NCI-H524 (cell line): ENCODE measurements at regions not wholly inside any gene's neighbourhood (a gene's known extent, or its start where the extent isn't known, plus 50 kb on each side); places are given as distances from the start of the nearest gene placed in this dataset.
"Not testable (repeated sequence)": the region's sequence is repeated elsewhere in the genome, so short reads cannot be mapped to it uniquely, and the experiment has no call there.

Experiments
- DNase-seq, 2 experiments: peaks; one replicate each; lab custom pipeline; 2025; lab: John Stamatoyannopoulos, UW

DNA sequence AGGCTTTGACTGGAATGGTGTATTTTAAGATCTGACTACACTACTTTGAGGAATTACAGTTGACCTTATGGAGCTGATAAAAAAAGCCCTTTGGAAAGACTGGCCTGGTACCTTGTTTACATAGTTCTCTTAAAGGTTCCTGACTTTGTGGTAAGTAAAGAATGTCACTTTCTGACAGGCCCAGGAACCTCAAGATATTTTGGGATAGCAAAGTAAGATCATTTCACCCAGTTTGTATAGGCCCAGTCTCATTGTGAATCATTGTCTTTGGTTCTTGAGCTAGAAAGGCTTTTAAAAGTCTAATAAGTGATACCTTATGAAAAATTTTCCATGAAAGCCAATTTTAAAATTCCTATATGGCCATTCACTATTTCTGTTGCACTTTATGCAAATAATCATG is 316.3 kb upstream of the LRRTM4 start:
- no peak for DNase-seq

DNA sequence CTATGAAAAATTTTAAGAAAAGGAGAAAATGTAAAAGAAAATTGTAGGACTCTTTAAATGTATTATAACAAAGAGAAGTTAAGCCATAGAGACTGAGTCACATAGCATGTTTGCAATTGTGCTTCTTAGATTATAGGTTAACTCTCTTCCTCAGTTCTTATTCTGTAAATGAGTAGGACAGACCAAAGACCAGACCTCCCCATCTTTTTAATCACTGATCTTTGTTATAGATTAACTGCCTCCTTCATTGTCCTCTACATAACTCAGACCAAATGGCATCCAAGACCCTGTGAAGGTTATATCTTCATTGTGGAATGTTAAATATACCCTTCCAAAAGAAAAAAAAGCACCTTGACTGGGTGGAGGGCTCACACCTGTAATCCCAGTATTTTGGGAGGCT is 316.9 kb upstream of the LRRTM4 start:
- no peak for DNase-seq

DNA sequence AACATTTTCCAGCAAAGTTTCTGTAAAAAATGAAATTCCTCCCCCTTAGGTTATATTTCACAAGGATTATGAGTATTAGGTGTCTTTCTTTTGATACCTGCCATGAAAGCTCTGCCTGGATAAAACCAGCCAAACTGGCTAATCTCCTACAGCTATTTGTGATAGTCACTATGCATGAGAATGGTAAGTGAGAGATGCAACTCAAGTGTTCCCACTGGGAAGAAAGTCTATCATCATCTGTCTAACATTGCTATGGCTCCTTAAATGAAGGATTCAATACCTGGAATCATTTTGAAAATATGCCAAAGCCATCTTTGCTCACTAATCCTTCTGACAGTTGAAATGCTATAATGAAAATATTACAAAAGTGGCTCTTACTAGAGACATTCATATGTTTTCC is 339.9 kb upstream of the LRRTM4 start:
- peak in 1 of 2 experiments; percentile 10 for DNase-seq

DNA sequence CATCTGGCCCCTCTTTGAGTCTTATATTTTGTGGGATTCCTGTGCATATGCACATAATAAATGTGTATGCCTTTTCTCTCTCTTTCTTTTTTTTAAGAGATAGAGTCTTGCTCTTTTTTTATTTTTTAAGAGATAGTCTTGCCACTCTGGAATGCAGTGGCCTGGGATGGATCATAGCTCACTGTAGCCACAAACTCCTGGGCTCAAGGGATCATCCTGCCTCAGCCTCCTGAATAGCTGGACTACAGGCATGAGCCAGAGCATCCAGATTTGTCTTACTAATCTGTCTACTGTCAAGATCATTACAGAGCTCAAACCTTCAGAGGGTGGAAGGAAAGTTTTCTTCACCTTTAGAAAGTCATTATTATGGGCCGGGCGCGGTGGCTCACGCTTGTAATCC is 342.2 kb upstream of the LRRTM4 start:
- no peak for DNase-seq

DNA sequence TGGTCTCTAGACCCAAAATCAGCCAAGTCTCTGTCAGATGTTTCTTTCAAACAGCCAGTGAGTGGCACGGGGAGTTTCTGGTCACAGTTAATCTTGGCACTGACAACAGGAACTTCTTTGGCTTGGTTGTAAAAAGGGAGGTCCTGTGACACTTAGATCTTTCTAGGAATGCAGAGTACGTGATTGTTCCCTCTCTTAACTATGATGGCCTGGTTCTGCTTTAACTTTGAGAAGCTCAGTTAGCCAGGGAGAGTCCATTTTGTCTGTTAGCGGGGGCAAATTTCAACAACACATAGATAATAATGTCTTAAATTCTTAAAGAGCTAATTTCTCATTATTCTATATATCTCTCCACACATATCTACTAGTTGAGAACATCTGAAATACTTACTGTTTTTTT is 344.5 kb upstream of the LRRTM4 start:
- DNase-seq, result no peak

DNA sequence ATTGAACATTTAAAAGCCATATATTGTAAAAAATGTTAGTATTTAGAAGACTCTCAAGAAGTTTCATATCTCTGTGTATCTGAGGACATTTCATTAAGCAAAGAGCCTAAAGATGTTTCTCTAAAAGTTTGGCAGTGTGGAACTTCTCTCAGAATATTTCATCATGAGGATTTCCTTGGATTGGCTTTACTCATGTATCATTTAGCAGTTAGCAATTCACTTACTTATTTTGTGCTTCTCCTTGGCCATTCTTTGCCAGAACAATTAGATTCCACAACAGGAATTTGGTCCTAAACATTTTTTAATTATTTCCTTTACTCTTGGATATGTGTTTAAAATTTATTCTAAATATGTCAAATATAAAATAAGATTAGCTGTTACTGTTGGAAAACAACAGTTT is 345.0 kb upstream of the LRRTM4 start:
- DNase-seq, result no peak

DNA sequence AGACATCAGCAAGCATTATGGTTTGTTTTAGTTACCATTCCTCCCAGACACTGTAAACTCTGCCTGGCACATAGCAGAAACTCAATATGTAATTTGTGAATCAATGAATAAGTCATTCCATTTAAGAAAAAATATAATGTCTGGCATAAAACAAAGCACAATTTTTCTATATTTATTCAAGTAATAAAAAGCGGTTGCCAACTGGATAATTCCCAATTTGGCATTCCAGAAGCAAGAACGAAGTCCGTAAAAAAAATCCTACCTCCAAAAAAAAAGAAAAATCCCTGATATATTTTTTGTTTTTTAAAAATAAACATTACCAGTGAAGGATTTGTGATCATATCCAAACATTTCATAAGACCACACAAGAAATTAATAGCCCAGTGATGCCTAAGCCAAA is 351.3 kb upstream of the LRRTM4 start:
- DNase-seq, result no peak

DNA sequence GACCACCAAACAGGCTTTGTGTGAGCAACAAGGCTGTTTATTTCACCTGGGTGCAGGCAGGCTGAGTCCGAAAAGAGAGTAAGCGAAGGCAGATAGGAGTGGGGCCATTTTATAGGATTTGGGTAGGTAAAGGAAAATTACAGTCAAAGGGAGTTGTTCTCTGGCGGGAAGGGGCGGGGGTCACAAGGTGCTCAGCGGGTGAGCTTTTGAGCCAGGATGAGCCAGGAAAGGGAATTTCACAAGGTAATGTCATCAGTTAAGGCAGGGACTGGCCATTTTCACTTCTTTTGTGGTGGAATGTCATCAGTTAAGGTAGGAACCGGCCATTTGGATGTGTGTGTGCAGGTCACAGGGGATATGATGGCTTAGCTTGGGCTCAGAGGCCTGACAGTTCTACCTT is 378.0 kb upstream of the LRRTM4 start:
- DNase-seq, result not testable (repeated sequence)

DNA sequence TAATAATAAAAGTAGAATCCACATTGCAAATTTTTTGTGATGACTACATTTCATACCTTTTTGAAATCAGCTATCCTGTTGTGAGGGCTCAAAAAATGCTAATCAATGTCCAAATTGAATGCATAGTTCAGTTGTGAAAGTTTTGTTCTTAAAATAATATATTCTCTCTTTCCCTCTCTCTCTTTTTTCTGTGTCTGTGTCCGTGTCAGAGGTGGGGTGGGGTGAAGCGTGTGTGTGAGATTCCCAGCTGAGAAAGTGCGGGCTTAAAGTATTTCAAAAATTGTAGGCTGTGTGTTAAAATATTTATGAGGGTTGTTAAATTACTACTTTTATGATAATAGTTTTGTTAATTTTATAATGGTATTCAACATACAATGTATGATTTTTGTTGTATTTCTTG is 388.0 kb upstream of the LRRTM4 start:
- DNase-seq, result no peak

DNA sequence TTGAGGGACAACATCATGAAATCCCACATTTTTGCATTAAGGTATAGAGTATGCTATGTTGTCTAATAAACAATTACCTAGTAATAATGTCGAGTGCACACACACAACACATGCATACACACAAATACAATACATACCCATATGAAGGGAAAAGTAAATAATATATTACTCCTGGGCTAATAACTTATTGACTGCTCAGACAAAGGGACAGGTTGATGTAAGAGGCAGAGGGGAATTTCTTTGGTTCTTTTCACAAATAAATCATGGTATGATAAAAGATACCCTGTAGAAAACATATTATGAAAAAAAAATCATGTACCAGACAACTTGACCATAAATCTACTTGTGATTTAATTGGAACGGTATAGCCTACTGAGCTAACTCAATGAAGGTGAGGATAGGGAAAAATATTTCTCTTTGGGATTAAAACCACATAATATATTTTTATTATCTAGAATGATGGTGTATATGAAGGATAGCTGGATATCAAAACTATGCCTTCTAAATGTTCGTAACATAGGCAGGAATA is 398.7 kb upstream of the LRRTM4 start:
- DNase-seq, result no peak

DNA sequence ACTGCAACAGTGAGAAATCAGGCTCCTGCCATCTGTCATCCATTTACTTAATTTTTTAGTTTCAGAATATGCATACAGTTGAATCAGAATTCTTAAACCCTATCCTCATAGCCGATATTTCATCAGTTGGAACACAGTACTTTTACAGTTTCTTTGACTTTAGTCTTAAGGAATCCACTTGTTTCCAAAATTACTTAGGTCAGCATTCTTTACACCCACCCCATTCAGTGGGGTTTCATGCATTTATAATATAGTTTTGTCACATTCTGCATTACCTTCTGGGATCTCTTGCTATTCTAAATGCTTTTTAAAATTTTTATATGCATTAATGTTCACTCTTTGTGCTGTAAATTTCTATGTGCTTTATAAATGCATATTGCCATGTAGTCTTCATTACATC is 400.4 kb upstream of the LRRTM4 start:
- DNase-seq, result no peak

DNA sequence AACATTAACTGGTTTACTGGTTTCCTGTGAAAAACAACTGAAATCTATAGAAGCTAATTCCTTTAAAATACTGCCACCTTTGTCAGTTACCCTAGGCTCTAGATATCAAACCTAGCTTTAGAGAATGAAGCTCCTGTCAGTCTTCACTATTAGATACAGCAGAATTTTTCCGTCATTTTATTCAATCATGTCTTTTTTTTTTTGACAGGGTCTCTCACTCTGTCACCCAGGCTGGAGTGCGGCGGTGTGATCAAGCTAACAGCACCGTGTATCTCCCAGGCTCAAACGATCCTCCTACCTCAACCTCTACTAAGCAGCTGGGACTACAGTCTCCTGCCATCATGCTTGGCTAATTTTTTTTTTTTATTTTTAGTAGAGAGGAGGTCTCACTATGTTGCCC is 415.2 kb upstream of the LRRTM4 start:
- no peak for DNase-seq

DNA sequence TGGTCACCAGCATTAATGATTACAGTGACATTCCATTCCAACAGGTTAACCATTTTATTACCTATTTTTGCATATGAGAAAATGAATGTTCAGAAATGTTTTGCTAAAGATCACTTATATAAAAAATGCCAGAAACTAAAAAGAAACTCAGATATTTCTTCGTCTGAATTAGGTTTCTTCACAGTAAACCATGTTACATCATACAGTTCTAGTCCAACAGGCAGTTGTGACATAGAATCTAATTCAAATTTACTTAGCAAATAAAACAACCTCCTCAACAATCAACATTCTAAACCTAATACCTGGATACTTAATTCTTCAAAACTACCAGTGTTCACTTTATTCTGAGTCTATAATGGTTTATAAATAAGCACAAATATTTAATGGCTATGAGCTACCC is 416.3 kb upstream of the LRRTM4 start:
- DNase-seq, result no peak

DNA sequence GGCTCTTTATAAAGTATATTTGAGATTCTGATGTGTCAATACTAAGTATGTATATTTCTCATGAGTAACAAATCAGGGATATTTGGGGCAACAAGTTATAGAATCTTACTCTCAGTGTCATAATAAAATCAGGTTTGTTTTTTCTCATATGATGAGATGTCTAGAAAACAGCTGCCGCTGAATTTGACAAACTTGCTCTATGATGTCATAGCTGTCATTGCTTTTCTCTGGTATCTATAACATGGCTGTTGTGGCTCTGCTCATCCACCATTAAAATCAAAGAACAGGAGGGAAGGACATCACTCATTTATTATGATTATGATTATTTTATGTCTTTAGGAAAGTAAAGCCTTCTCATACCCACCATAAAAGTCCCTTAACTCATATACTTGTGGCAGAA is 417.2 kb upstream of the LRRTM4 start:
- no peak for DNase-seq

DNA sequence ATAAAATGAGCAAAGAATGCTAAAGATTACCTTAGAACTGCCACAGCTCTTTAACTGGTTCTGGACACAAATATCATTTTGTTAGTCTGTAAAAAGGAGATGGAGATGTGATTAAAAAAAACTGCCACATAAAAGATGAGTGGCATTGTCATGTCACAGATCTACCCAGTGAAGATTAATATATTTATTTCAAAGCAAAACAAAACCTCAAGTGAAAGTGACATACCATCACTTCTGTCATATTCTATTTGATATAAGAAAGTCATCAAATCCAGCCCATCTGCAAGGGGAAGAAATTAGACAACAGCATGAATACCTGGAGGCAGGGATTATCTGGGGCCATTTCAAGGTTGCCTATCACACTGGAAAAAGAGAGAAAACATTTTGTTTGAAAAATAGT is 417.6 kb upstream of the LRRTM4 start:
- DNase-seq, result no peak

DNA sequence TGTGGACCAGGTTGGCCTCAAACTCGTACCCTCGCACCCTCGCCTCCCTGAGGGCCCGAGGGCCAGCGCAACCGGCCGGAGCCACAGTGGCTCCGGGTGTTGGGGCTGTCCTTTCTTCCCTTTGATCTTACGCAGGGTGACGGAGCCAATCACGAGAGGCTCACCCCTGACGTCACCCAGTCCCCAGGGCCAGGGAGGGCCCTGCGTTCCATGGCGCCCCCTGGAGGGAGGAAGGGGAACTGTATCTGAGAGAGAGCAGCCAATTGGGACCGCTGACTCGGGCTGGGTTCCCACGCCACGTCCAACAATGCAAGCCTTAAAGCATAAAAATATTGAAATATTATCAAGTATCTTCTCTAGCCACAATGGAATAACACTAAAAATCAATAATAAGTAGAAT is 432.8 kb upstream of the LRRTM4 start:
- DNase-seq, result no peak

DNA sequence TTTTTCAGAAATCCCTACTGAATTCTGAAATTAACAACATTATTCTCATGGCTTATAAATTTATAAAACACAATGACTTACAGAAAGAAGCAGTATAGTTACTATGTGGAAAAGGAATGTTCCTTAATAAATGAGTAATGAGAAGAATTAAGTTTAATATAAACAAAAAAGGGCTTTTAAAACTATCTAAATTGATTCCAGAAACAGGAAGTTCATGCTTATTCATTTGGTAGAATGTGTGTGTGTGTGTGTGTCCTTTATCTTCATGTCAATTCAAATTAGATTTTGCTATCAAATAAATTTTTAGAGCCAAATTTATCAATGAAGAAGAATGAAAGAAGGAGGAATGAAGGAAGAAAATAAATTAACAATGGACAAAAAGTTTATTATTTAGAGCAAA is 440.8 kb upstream of the LRRTM4 start:
- no peak for DNase-seq

DNA sequence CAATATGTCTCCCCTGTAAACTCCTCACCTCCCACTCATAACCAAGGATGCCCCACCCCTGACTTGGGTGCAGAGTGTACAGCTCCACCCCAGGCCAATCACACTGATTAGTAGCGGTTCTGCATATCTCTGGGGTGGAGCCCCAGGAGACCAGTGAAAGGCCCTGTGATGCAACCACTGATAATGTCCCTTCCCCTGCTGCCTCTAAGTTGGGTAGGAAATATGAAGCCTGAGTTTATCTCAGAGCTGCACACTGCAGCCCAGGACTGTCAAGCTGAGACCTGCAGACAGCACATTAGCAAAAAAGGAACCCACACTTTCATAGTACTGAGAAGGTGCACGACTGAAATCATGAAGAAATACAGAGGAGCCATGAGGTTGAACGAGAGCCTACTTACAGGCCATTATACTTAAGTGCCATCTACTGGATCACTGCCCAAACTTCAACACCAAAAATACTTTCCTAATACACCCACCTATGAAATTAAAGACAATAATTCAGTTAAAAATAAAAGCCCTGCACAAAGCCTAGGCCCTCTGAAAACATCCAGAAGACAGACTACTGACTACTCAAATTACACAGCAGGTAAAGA is 455.4 kb upstream of the LRRTM4 start:
- peak in 1 of 2 experiments; percentile 38 for DNase-seq

DNA sequence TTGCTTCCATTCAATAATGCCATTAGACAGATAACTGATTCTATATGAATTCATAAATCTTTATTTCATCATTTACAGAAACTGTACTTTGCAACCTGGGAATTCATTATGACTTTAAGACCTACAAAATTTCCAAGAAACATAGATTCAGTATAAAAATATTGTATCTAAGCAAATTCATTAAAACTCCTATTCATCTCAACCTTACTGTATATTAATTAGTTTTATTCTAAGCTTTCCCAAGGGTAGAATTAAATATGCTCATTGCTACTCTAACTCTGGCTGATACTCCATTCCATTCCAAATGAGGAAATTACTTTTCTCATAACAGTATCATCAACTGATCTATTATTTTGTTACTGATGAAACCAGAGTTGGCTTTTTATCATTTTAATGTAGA is 473.0 kb upstream of the LRRTM4 start:
- DNase-seq, result no peak

DNA sequence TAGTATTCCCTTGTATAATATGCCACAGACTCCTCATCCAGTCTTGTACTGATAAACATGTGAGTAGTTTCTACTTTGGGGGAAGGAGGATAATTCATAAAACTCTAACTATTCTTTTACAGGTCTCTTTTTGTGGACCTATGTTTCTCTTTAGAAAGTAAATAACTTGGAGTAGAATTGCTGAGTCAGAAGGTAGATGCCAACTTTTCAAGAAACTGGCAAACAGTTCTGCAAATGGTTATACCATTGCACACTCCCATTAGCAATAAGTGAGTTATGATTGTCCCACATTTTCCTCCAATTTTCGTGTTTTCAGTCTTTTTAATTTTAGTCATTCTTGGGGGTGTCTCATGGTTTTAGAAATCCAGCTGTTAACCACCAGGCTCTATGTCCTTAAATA is 477.2 kb upstream of the LRRTM4 start:
- DNase-seq, result no peak

DNA sequence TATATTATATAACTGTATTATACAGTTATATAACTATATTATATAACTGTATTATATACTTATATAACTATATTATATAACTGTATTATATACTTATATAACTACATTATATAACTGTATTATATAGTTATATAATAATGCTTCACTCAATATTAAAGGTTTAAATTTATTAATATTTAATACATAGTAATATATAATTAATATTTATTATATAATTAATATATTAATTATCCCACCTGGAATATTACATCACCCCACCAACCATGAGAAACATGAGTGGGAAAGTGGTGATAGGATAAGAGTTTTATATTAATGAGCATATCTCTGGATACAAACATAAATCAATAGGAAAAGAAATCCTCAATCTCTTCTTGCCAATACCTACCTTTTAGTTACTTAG is 487.1 kb upstream of the LRRTM4 start:
- no peak for DNase-seq

DNA sequence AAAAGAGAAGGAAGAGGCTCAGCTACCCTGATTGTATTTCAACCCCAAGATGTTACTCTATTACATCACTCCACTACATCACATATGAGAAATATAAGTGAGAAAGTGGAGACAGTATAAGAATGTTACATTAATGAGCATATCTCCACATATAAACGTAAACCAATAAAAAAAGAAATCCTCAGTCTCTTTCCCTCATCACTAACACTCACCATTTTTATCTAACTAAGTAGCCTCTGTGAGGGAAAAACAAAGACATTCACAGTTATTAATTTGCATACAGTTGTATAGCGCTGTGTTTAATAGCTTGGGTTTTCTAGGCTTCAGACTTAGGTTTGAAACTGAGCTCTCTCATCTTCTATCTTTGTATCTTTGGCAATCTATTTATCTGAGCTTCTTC is 489.1 kb upstream of the LRRTM4 start:
- DNase-seq, result no peak

DNA sequence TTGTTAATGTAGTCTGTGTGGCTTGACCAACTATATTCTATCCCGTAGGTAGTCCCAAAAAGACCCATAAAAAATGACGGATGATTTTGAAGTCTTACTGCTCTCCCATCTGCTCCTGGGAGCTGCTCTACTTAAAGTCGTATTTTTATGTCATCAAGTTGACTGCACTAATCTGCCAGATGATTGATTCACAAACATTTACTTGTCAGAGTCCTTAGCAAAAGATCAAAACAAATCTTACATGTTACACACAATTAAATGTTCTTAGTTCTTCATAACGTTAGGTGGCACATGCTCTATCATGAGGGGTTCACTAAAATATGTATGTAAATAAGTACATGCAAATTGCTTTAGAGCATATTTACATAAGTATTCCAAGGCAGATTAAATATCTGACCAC is 498.3 kb upstream of the LRRTM4 start:
- DNase-seq, result peak; percentile 35 to 81

DNA sequence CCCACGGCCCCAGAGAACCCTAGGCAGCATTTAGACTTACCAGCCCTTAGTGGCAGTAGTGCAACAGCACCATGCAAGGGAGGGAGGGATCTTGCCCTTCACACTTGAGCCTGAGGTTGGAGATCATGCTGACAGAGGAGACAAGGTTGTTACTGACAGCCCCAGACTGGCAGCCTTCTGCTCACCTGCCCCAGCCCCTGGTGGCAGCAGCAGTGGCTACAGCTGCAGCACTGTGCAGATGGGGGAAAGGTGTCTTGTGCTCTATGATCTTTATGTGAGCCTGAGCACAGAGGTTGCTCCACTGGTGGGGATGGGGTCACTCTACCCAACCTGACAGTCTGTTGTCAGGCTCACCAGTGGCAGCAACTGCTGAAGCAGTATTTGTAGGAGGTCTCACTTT is 501.2 kb upstream of the LRRTM4 start:
- DNase-seq, result no peak

DNA sequence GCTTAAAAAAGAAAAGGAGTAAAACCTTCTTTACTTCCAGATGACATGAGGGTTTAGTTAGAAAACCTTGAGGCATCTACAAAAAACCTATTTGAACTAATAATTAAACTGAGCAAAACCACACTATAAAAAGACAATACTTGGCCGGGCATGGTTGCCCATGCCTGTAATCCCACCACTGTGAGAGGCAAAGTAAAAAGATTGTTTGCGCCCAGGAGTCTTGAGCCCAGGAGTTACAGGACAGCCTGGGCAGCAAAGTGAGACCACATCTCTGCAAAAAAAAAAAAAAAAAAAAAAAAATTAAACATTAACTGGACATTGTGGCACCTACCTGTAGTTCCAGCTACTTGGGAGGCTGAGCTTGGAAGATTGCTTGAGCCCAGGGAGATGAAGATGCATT is 502.8 kb upstream of the LRRTM4 start:
- no peak for DNase-seq
